HL-60 (cell line): ENCODE measurements at regions not wholly inside any gene's neighbourhood (a gene's known extent, or its start where the extent isn't known, plus 50 kb on each side); places are given as distances from the start of the nearest gene placed in this dataset.

Experiments
- DNase-seq, 2 experiments: peaks; one replicate each; pipeline ENCODE4 v3.0.0-alpha.2; 2010 to 2020; ENCODE audit warnings: low read depth in 1 of 2, low spot score in 1 of 2
- H3K27ac ChIP-seq: fragments of 250-450 bp; sonication (Bioruptor Pico); replicated peaks from 2 replicates; pipeline ENCODE4 v1.5.1; 2020; ENCODE audit warnings: mild to moderate bottlenecking, moderate library complexity
- H3K27me3 ChIP-seq: fragments of 250-450 bp; sonication (Bioruptor Pico); 2 replicates; pipeline ENCODE4 v1.5.1; 2021; ENCODE audit warnings: mild to moderate bottlenecking, moderate library complexity; ENCODE audit not compliant: insufficient read depth, poor library complexity, severe bottlenecking
- H3K4me3 ChIP-seq: replicated peaks from 2 replicates; pipeline ENCODE4 v1.5.1; 2011; ENCODE audit warnings: mild to moderate bottlenecking, control low read depth, low read length; ENCODE audit not compliant: insufficient read depth
- CTCF ChIP-seq: IDR thresholded peaks from one replicate; pipeline ENCODE4 v1.5.1; 2011; ENCODE audit warnings: low read length, control low read depth, inconsistent platforms; ENCODE audit not compliant: insufficient read depth
- GABPA ChIP-seq: IDR thresholded peaks from 2 replicates; pipeline ENCODE4 v1.6.1; 2012; ENCODE audit warnings: low read depth
- POLR2AphosphoS5 ChIP-seq: IDR thresholded peaks from 2 replicates; pipeline ENCODE4 v1.6.1; 2012; ENCODE audit warnings: low read depth
- REST ChIP-seq: IDR thresholded peaks from 2 replicates; pipeline ENCODE4 v1.6.1; 2012; ENCODE audit warnings: low read depth; ENCODE audit not compliant: insufficient replicate concordance
- SPI1 ChIP-seq: IDR thresholded peaks from 2 replicates; pipeline ENCODE4 v1.6.1; 2012; ENCODE audit warnings: low read depth, mild to moderate bottlenecking, borderline replicate concordance

DNA sequence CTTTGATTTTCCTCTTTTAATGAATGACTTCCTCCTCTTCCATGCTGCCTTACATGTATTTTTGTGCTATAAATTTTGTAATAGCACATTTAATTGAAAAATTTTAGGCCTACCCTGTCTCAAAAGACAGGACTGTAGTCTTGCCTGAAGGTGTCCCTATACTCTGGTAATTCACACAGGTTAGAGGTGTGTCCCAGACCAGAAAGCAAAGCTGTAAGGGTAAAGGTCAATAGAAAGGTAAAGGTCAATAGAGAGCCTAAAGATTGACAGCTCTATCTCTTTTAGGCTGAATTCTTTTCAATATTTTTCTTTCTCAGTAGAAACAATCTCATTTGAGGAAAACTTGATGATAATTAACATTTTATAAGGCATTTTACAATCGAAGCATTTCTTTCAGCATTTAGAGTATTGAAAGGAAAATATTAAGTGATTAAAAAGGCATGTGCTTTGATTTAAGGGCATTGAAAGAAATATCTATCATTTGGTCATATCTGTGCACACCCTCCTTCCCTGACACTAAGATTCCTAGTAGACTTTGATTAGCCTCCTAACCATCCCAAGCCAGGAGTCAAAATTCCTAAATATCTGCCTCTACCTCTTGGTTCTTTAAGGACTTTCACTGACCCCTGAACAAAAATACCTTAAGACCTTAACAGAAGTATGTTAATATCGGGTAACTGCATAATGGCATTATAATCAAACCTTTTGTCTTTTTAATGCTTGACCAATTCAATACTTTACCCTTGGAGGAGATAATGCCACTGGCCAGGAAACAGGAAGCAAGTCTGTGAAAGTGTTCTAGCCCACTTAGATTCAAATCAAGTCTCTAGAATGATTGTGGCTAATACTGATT is 161.8 kb upstream of the DTNA start:
- Histone ChIP-seq H3K27me3 (no peaks in the 10 kb centered on the region), H3K27ac (no peak overlapping the region), H3K4me3 (no peak overlapping the region)
- no peak for TF ChIP-seq CTCF
- TF ChIP-seq SPI1, result no peak
- TF ChIP-seq POLR2AphosphoS5, result no peak
- TF ChIP-seq GABPA, result no peak
- TF ChIP-seq REST, result no peak
- no peak for DNase-seq

- Histone ChIP-seq H3K4me3 (no peak overlapping the region), H3K27ac (no peak overlapping the region), H3K27me3 (no peaks in the 10 kb centered on the region)
- TF ChIP-seq GABPA (no peak), SPI1 (no peak), POLR2AphosphoS5 (no peak), CTCF (no peak), REST (no peak)
- DNase-seq, result no peak
Observed at GRCh38 chr18:34548973-34549294, 161.2 kb upstream of the DTNA start.

GRCh38 chr18:34549367-34549766 is 160.7 kb upstream of the DTNA start:
- H3K4me3 ChIP-seq, result no peak overlapping the region

More at GRCh38 chr18:34549367-34549766, 160.7 kb upstream of the DTNA start:
- H3K27me3 ChIP-seq, result no peaks in the 10 kb centered on the region
- no peak for DNase-seq
- TF ChIP-seq GABPA, result no peak
- no peak for TF ChIP-seq REST
- no peak for TF ChIP-seq SPI1
- no peak for TF ChIP-seq POLR2AphosphoS5
- no peak for TF ChIP-seq CTCF
- no peak overlapping the region for H3K27ac ChIP-seq
